Stimulated activated CD8-positive, alpha-beta memory T cell treated with anti-CD3 and anti-CD28 coated beads, Interleukin-4, amount 100 ng/mL, for 4 hours (primary cell): ENCODE measurements at regions not wholly inside any gene's neighbourhood (a gene's known extent, or its start where the extent isn't known, plus 50 kb on each side); places are given as distances from the start of the nearest gene placed in this dataset.

Source experiments
- DNase-seq, 2 donors: peaks; one replicate each; pipeline ENCODE4 v3.0.0-alpha.2; 2020; ENCODE audit warnings: low read depth in 2 of 2, low spot score in 1 of 2

DNA sequence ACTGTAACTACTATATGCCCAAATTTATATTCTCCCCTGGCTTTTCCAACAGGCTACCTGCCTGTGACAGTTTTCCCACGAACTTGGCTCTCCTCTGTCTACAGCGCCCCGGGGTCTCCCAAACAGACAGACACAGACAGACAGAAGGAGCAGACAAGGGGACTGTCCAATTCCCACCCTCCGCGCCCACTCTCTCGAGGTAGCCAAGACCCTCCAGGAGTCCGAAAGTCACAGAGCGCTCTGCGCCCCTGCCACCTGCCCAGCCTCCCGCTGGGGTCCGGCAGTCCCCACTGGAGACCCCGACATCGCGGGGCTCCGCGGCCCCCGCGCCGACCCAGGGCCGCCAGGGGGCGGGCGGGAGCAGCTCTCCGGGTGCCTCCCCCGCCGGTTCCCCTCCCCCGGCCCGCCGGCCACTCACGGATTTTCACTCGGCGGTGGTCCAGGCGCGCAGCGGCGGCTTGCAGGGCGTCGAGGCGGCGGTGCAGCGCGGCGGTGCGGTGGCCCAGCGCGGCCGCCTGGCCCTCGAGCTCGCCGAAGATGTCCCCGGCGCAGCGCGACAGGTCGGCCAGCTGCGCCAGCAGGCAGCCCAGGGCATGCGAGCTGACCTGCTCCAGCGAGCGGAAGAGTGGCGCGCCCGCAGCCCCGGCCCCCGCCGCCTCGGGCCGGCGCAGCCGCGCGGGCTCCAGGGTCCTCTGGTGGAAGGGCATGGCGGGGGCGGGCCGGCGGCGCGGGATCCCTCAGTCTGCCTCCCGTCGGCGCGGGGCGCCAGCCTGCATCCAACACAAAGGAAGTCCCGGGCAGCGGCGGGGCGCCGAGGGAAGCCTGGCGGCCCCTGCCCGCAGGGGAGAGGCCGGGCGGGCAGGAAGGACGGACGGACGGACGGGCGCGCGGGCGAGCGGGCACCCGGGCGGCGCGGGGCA is 81.3 kb upstream of the CCDC28A start:
- DNase-seq = no peak

DNA sequence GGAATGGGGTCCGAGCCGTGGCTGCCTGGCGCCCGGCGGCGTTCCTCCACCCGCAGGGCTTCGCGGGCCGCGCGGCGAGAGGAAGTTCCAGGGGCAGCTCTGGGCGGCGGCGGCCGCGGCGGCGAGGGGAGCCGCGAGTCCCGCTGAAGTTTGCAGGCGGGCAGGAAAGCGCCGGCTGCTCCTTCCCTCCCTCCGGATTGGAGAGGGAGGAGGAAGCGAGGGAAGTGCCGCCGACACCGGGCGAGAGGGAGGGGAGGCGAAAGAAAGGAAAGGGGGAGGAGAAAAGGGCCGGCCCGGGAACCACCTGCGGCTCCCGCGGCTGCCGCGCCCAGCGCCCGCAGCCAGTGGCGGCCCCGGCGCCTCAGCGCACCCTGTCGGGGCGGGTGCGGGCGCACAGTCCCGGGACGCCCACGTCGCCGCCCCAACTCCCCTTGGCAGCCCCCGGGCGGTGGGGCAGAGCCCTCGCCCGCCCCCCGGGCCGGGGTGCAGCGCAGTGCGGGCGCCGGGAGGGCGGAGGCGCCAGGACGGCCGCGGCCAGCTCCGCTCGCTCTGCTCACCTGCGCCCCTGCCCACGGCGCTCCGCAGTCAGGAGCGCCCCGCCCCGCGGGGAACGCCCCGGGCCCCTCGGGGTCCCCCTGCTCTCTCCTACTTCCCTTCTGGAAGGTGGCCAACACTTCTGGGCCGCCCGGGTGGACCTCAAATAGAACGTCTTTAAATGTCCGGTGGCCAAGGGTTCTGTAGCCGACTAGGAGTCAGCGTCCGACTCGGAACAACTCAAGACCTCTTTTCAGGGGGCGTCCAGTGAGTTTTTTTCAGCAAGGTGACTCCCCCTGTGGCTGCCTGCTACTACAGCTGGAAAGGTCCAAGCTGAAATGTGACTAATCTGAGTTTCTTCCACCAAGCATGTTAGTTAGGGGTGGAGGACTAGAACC is 80.3 kb upstream of the CCDC28A start:
- no peak for DNase-seq

DNA sequence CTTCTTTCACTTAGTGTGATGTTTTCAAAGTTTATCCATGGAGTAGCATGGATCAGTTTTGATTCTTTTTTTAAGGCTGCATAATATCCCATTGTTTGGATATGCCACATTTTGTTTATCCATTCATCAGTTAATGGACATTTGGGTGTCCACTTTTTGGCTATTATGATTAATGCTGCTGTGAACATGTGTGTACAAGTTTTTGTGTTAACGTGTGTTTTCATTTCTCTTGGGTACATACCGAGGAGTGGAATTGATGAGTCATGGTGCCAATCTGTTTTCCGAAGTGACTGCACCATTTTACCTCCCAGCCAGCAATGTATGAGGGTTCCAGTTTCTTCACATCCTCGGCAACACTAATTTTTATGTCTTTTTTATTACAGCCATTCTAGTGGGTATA is 78.4 kb upstream of the CCDC28A start:
- DNase-seq = no peak

DNA sequence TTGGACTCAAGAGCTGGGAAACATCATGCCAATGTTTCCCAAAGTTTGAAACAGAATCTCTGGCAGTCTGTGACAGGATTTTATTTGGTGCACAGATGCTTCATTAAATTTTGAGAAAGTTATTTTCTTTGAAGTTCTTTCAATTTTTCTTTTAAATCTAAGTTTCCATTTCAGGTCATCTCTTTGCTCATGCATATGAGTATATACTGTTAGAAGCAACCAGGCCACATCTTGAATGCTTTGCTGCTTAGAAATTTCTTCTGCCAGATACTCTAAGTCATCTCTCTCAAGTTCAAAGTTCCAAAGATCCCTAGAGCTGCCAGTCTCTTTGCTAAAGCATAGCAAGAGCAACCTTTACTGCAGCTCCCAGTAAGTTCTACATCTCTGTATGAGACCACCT is 59.1 kb upstream of the CCDC28A start:
- no peak for DNase-seq

DNA sequence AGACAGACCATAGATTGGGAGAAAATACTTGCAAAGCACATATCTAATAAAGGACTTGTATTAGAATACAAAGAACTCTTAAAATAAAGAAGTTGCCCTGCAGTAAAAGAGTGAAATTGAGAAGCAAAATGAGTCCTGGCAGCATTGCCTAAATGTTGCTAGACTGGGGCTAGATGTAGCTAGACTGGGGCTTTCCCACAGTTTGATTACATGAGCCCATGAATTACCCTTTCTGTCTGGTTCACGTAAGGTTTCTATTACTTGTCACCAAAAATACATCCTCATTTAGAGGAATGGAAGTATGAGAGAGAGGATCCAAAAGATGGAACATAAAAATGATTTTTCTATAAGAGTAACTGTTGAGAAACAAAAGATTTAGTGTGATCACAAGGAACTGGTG is 57.6 kb upstream of the CCDC28A start:
- DNase-seq = no peak

DNA sequence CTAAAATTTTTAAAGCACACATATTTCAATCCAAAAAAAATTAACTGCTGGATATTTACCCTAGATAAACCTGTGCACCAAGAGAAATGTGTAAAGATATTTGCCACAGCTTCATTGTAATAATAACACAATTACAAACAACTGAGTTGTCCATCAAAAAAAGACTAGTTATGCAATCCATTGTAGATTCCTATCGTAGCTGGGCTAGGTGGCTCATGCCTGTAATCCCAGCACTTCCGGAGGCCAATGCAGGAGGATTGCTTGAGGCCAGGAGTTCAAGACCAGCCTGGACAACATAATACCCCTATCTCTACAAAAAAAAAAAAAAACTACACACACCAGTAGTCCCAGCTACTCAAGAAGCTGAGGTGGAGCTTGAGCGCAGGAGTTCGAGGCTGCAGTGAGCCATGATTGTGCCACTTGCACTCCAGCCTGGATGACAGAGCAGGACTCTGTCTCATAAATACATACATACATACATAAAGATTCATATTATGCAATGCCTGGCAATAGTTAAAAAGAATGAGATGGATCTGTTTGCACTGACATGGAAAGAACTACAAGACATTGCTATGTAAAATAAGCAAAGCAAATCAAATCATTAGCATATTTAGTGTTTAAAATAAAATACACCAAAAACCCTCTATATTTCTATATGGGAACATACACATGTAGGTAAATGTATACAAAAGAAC is 56.5 kb upstream of the CCDC28A start:
- DNase-seq = no peak

DNA sequence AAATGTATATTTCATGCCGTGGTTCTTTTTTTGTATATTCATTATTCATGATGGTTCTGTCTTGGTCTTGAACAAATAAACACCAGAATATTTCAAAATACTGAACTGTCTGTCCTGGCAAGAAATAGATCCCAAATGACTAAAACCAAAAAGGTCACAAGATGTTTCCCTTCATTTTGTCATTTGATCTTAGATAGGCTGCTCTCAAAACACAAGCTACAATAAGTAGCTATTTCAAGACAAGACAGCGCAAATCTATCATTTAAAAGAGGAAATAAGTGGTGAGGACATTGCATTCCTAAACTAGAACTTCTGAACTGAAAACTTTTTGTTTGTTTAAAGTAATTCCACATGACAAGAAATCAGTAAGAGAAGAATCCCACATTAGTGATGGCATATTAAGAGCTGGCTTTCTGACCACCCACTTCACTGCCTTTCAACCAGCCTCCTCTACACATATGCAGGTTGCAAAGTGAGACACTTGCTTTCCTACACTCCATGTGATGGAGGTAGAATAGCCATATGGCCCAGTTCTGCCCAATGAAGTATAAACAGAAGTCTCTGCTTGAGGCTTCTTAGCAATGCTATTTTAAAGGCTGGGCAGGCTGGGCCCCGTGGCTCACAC is 54.4 kb upstream of the CCDC28A start:
- DNase-seq = no peak

DNA sequence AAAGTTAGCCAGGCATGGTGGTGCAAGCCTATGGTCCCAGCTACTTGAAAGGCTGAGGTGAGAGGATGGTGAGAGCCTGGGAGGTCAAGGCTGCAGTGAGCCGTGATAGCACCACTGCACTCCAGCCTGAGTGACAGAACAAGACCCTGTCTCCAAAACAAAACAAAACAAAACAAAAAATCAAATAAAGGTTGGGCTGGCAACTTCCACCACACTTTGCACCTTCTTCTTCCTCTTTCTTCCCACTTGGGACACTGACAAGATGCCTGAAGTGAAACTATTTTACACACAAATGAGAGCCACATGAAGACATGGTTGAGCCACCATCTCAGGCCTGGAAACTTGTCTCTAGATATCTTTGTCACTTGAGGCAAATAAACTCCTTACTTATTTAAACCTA is 53.8 kb upstream of the CCDC28A start:
- DNase-seq = no peak

DNA sequence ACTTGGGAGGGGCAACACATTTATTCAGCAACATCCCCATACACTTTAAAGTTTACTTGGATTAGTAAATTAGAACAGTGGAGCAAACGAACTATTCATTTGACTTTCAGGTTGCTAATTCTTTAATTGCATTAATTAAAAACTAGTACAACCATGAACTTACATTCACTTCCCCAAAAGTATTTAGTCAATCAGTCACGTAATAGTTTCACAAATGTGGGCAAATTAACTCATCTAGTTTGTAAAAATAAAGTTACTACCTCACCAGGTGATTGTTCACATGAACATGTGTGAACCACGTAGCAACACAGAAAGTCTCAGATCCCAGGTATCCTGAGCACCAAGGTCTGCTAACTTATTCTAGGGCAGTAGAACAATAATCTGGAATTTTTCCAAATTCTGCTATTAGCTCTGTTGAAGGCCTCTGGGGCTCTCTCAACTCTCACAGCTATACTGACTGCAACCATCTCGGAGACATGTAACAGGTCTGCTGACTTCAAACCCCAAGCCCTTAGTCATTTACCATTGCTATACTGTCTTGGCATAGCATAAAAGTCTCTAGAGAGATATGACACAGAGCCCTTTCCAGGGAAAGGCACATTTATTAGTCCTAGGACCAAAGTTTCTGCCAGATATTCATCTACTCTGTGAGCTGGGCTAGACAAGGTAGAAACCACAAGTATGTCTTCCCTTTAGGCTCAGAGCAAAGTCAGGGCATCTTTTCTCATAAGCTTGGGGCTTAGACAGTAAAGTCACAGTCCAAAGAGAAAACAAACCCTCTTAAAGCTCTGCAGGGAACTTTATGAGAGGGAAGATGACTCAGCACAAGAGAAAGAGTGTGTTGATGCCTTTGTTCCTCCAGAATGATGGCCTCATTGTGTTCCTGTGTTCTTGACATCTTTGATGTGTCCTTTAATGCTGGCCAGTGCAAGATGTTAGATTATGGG is 50.9 kb upstream of the CCDC28A start:
- DNase-seq = no peak
